ENCODE measurements at regions not wholly inside any gene's neighbourhood (a gene's known extent, or its start where the extent isn't known, plus 50 kb on each side); places are given as distances from the start of the nearest gene placed in this dataset.

DNA sequence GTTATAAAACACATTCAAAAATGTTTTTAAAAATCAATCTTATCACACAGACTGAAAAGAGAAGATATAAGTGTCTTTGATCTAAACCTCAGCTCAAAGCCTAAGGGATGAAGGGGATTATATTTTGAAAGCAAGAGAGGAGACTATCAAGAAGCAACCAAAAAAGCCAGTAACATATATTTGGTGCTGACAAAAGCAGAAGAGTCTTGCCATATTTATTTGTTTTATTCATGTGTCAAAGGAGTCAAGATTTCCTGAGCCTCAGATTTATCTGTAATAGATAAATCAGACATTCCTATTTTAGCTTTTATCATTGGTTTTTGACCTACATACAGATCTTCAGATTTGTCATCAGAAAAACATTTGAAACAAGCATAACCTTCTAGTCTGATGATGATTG lies 798.6 kb upstream of the PCDH9 start:
- Histone ChIP-seq H3K9ac (ENCODE audit: insufficient read depth, low read length) (no peak overlapping the region), H3K4me2 (ENCODE audit: extremely low read depth, insufficient read depth, low read length) (no peak overlapping the region), H3K79me2 (ENCODE audit: control insufficient read depth, insufficient read depth, low read length) (no peaks in the 10 kb centered on the region), H3K36me3 (ENCODE audit: control insufficient read depth, insufficient read depth, low read length) (no peaks in the 10 kb centered on the region), H4K20me1 (ENCODE audit: control insufficient read depth, extremely low read depth, insufficient read depth, low read length) (no peaks in the 10 kb centered on the region), H3K9me3 (ENCODE audit: control insufficient read depth, insufficient read depth, low read depth, low read length) (no peaks in the 10 kb centered on the region), H3K4me1 (ENCODE audit: control insufficient read depth, extremely low read depth, insufficient read depth, low read length) (no peaks in the 10 kb centered on the region), H3K4me3 (replicated peaks in 1 of 4; ENCODE audit: control extremely low read depth in 1 of 4, insufficient read depth in 1 of 4, low read depth in 3 of 4, low read length in 4 of 4) (no peak overlapping the region), H3K27me3 (ENCODE audit: control insufficient read depth, insufficient read depth, low read length) (no peaks in the 10 kb centered on the region), H3K27ac (ENCODE audit: insufficient read depth, low read length) (no peak overlapping the region), H2AFZ (ENCODE audit: low read length) (no peak overlapping the region)
- no peak for DNase-seq (ENCODE audit: low read depth in 2 of 2)
- no peak for TF ChIP-seq EZH2 (IDR thresholded peaks at IDR 0.05; ENCODE audit: low read length, missing control alignments)
- TF ChIP-seq, protein P1, sequence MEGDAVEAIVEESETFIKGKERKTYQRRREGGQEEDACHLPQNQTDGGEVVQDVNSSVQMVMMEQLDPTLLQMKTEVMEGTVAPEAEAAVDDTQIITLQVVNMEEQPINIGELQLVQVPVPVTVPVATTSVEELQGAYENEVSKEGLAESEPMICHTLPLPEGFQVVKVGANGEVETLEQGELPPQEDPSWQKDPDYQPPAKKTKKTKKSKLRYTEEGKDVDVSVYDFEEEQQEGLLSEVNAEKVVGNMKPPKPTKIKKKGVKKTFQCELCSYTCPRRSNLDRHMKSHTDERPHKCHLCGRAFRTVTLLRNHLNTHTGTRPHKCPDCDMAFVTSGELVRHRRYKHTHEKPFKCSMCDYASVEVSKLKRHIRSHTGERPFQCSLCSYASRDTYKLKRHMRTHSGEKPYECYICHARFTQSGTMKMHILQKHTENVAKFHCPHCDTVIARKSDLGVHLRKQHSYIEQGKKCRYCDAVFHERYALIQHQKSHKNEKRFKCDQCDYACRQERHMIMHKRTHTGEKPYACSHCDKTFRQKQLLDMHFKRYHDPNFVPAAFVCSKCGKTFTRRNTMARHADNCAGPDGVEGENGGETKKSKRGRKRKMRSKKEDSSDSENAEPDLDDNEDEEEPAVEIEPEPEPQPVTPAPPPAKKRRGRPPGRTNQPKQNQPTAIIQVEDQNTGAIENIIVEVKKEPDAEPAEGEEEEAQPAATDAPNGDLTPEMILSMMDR (conservative IDR thresholded peaks at IDR 0.05 in 1 of 2, IDR thresholded peaks at IDR 0.05 in 1 of 2; ENCODE audit: low read depth in 1 of 2, low read length in 2 of 2): no peak

DNA sequence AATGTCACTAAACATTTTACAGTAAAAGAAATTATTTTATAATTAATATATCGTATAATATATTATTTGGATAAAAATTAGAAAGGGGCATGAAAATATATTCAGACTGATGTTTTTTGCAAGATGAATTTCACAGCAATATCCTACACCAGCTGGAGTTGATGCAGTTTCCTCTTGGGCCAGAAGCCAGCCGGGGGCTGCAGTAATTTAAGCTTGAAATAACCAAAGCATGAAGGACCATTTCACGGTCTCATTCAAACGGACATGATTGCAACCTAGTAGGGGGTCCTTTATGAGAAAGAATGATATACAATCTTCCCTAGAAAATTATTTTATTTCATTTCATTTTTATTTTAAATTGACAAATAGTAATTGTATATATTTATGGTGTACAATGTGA lies 797.2 kb upstream of the PCDH9 start:
- Histone ChIP-seq H3K36me3 (ENCODE audit: control insufficient read depth, insufficient read depth, low read length) (no peaks in the 10 kb centered on the region), H3K4me2 (ENCODE audit: extremely low read depth, insufficient read depth, low read length) (no peak overlapping the region), H4K20me1 (ENCODE audit: control insufficient read depth, extremely low read depth, insufficient read depth, low read length) (no peaks in the 10 kb centered on the region), H2AFZ (ENCODE audit: low read length) (no peak overlapping the region), H3K9me3 (ENCODE audit: control insufficient read depth, insufficient read depth, low read depth, low read length) (no peaks in the 10 kb centered on the region), H3K4me1 (ENCODE audit: control insufficient read depth, extremely low read depth, insufficient read depth, low read length) (no peaks in the 10 kb centered on the region), H3K27ac (ENCODE audit: insufficient read depth, low read length) (no peak overlapping the region), H3K9ac (ENCODE audit: insufficient read depth, low read length) (no peak overlapping the region), H3K79me2 (ENCODE audit: control insufficient read depth, insufficient read depth, low read length) (no peaks in the 10 kb centered on the region), H3K27me3 (ENCODE audit: control insufficient read depth, insufficient read depth, low read length) (no peaks in the 10 kb centered on the region), H3K4me3 (replicated peaks in 1 of 4; ENCODE audit: control extremely low read depth in 1 of 4, insufficient read depth in 1 of 4, low read depth in 3 of 4, low read length in 4 of 4) (no peak overlapping the region)
- TF ChIP-seq, protein P1 (conservative IDR thresholded peaks at IDR 0.05 in 1 of 2, IDR thresholded peaks at IDR 0.05 in 1 of 2; ENCODE audit: low read depth in 1 of 2, low read length in 2 of 2): no peak
- no peak for TF ChIP-seq EZH2 (IDR thresholded peaks at IDR 0.05; ENCODE audit: low read length, missing control alignments)
- DNase-seq (ENCODE audit: low read depth in 2 of 2): no peak

DNA sequence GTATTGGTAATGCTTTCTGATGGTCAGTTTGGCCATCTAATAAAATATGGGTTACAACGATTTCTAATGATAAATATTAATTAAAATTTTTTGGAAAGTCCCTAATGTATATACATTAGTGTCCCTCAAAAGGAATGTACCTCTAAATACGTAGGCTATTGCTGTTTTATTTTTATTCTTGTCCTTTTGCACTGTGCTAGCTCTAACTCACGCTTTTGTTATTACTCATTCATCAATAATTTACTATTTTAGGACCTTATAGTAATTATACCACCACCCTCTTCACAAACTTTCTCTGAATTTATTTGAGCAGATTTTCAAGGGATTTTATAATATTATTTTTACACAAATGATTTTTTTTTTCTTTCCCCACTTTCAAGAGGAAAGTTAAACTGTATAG lies 795.9 kb upstream of the PCDH9 start:
- no peaks in the 10 kb centered on the region for H3K27me3 ChIP-seq (ENCODE audit: control insufficient read depth, insufficient read depth, low read length)
- no peaks in the 10 kb centered on the region for H3K36me3 ChIP-seq (ENCODE audit: control insufficient read depth, insufficient read depth, low read length)
- no peak overlapping the region for H3K9ac ChIP-seq (ENCODE audit: insufficient read depth, low read length)
- no peak for TF ChIP-seq EZH2 (IDR thresholded peaks at IDR 0.05; ENCODE audit: low read length, missing control alignments)
- TF ChIP-seq, protein P1 (conservative IDR thresholded peaks at IDR 0.05 in 1 of 2, IDR thresholded peaks at IDR 0.05 in 1 of 2; ENCODE audit: low read depth in 1 of 2, low read length in 2 of 2): no peak
- H3K27ac ChIP-seq (ENCODE audit: insufficient read depth, low read length): no peak overlapping the region
- no peak for DNase-seq (ENCODE audit: low read depth in 2 of 2)
- H3K79me2 ChIP-seq (ENCODE audit: control insufficient read depth, insufficient read depth, low read length): no peaks in the 10 kb centered on the region
- no peak overlapping the region for H3K4me3 ChIP-seq (replicated peaks in 1 of 4; ENCODE audit: control extremely low read depth in 1 of 4, insufficient read depth in 1 of 4, low read depth in 3 of 4, low read length in 4 of 4)
- H3K4me2 ChIP-seq (ENCODE audit: extremely low read depth, insufficient read depth, low read length): no peak overlapping the region
- H3K4me1 ChIP-seq (ENCODE audit: control insufficient read depth, extremely low read depth, insufficient read depth, low read length): no peaks in the 10 kb centered on the region
- H3K9me3 ChIP-seq (ENCODE audit: control insufficient read depth, insufficient read depth, low read depth, low read length): no peaks in the 10 kb centered on the region
- H4K20me1 ChIP-seq (ENCODE audit: control insufficient read depth, extremely low read depth, insufficient read depth, low read length): no peaks in the 10 kb centered on the region
- no peak overlapping the region for H2AFZ ChIP-seq (ENCODE audit: low read length)

Measured in fibroblast of lung (primary cell).